DND-41 (cell line): ENCODE measurements at regions not wholly inside any gene's neighbourhood (a gene's known extent, or its start where the extent isn't known, plus 50 kb on each side); places are given as distances from the start of the nearest gene placed in this dataset.

Experiments
- EZH2 ChIP-seq: IDR thresholded peaks from 3 replicates; pipeline ENCODE4 v1.6.1; 2012; ENCODE audit warnings: borderline replicate concordance, low read depth, mild to moderate bottlenecking, moderate library complexity, low read length, inconsistent platforms; ENCODE audit not compliant: severe bottlenecking
- TF ChIP-seq, protein P1 (sequence below): IDR thresholded peaks from 2 replicates; pipeline ENCODE4 v1.5.1; 2012; ENCODE audit warnings: borderline replicate concordance, low read length, moderate library complexity, mild to moderate bottlenecking; ENCODE audit not compliant: poor library complexity, severe bottlenecking; ENCODE audit errors: extremely low read depth

DNA sequence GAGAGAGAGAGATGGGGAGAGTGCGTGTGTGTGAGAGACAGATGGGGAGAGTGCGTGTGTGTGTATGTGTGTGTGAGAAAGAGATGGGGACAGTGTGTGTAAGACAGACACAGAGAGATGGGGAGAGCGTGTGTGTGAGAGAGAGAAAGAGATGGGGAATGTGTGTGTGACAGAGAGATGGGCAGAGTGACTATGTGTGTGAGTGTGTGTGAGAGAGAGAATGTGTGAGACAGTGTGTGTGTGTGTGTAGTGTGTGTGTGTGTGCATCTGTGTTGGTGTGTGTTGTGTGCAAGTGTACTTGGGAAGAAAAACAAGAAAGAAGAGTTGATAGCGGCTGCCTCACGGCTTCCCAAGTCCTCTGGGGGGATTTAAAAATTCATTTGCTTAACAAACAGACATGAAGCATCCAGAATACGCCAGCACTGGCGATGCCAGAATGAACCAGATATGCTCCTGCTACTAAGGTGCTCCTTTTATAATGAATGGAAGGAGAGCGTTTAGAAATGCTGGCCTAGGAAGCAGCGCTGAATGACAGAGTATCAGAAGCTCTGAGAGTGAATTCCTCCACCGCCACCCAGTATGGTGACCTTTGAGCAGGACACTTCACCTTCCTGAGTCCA is 186.1 kb upstream of the TSC22D2 start:
- TF ChIP-seq, protein P1, sequence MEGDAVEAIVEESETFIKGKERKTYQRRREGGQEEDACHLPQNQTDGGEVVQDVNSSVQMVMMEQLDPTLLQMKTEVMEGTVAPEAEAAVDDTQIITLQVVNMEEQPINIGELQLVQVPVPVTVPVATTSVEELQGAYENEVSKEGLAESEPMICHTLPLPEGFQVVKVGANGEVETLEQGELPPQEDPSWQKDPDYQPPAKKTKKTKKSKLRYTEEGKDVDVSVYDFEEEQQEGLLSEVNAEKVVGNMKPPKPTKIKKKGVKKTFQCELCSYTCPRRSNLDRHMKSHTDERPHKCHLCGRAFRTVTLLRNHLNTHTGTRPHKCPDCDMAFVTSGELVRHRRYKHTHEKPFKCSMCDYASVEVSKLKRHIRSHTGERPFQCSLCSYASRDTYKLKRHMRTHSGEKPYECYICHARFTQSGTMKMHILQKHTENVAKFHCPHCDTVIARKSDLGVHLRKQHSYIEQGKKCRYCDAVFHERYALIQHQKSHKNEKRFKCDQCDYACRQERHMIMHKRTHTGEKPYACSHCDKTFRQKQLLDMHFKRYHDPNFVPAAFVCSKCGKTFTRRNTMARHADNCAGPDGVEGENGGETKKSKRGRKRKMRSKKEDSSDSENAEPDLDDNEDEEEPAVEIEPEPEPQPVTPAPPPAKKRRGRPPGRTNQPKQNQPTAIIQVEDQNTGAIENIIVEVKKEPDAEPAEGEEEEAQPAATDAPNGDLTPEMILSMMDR = no peak
- TF ChIP-seq EZH2 = no peak
